ENCODE measurements at regions not wholly inside any gene's neighbourhood (a gene's known extent, or its start where the extent isn't known, plus 50 kb on each side); places are given as distances from the start of the nearest gene placed in this dataset.
"Not testable (repeated sequence)": the region's sequence is repeated elsewhere in the genome, so short reads cannot be mapped to it uniquely, and the experiment has no call there.

- FAIRE-seq: not testable (repeated sequence)
These were observed 117.4 kb upstream of the SYT13 start for GRCh38 chr11:45403521-45403920.

- no peak for FAIRE-seq
These were observed 116.0 kb upstream of the SYT13 start for GRCh38 chr11:45402049-45402630.

GRCh38 chr11:45400591-45400990 lies 114.5 kb upstream of the SYT13 start:
- no peak for FAIRE-seq

- no peak for FAIRE-seq
These were observed 113.0 kb upstream of the SYT13 start for GRCh38 chr11:45399166-45399565.

GRCh38 chr11:45398325-45398724 lies 112.2 kb upstream of the SYT13 start:
- no peak for FAIRE-seq

- no peak for FAIRE-seq
These were observed 110.3 kb upstream of the SYT13 start for GRCh38 chr11:45396394-45396793.

- no peak for FAIRE-seq
These were observed 109.8 kb upstream of the SYT13 start for GRCh38 chr11:45395947-45396346.

- FAIRE-seq: no peak
These were observed 109.3 kb upstream of the SYT13 start for GRCh38 chr11:45395421-45395820.

GRCh38 chr11:45394294-45395085 lies 108.3 kb upstream of the SYT13 start:
- FAIRE-seq: no peak

GRCh38 chr11:45393826-45394225 lies 107.7 kb upstream of the SYT13 start:
- FAIRE-seq: no peak

GRCh38 chr11:45393334-45393733 lies 107.2 kb upstream of the SYT13 start:
- FAIRE-seq: no peak

- no peak for FAIRE-seq
These were observed 106.5 kb upstream of the SYT13 start for GRCh38 chr11:45392591-45393091.

GRCh38 chr11:45392154-45392553 lies 106.0 kb upstream of the SYT13 start:
- FAIRE-seq: no peak

- FAIRE-seq: no peak
These were observed 105.2 kb upstream of the SYT13 start for GRCh38 chr11:45391168-45391850.

GRCh38 chr11:45390407-45390806 lies 104.3 kb upstream of the SYT13 start:
- FAIRE-seq: no peak

GRCh38 chr11:45388472-45388871 lies 102.3 kb upstream of the SYT13 start:
- no peak for FAIRE-seq

GRCh38 chr11:45387885-45388284 lies 101.7 kb upstream of the SYT13 start:
- FAIRE-seq: not testable (repeated sequence)

- FAIRE-seq: no peak
These were observed 100.8 kb upstream of the SYT13 start for GRCh38 chr11:45386972-45387371.

- no peak for FAIRE-seq
These were observed 99.7 kb upstream of the SYT13 start for GRCh38 chr11:45385844-45386243.

GRCh38 chr11:45385423-45385822 lies 99.3 kb upstream of the SYT13 start:
- no peak for FAIRE-seq

- no peak for FAIRE-seq
These were observed 98.6 kb upstream of the SYT13 start for GRCh38 chr11:45384711-45385241.

- FAIRE-seq: no peak
These were observed 97.9 kb upstream of the SYT13 start for GRCh38 chr11:45384016-45384415.

- no peak for FAIRE-seq
These were observed 97.1 kb upstream of the SYT13 start for GRCh38 chr11:45383224-45383623.

All from A204.1 (cell line).